Right atrium auricular region (tissue), 2 donors: ENCODE measurements at regions not wholly inside any gene's neighbourhood (a gene's known extent, or its start where the extent isn't known, plus 50 kb on each side); places are given as distances from the start of the nearest gene placed in this dataset.
"Not testable (repeated sequence)": the region's sequence is repeated elsewhere in the genome, so short reads cannot be mapped to it uniquely, and the experiment has no call there.

Experiments
- DNase-seq: peaks from one replicate; pipeline ENCODE4 v3.0.0-alpha.2; 2019; ENCODE audit warnings: low spot score
- H3K27ac ChIP-seq, 2 donors: fragments of 200-600 bp; sonication (generic); 1 replicate in 1 of 2; 2 replicates in 1 of 2; pipeline ENCODE4 v1.5.1; 2016 to 2019
- H3K27me3 ChIP-seq, 2 donors: fragments of 200-600 bp; sonication (generic); one replicate each; pipeline versions ENCODE4 v1.5.1 to v1.6.0; 2017 to 2019
- H3K36me3 ChIP-seq: fragments of 200-600 bp; sonication (generic); one replicate; pipeline ENCODE4 v1.5.1; 2016
- H3K4me1 ChIP-seq, 2 donors: fragments of 200-600 bp; sonication (generic); one replicate each; pipeline versions ENCODE4 v1.5.1 to v1.6.0; 2017 to 2019
- H3K4me3 ChIP-seq, 2 donors: fragments of 200-600 bp; sonication (generic); 1 replicate in 1 of 2; 2 replicates in 1 of 2; pipeline ENCODE4 v1.5.1; 2017 to 2019; ENCODE audit warnings: mild to moderate bottlenecking in 1 of 2, moderate library complexity in 1 of 2
- H3K9me3 ChIP-seq, 2 donors: fragments of 200-600 bp; sonication (generic); one replicate each; pipeline ENCODE4 v1.5.1; 2019
- CTCF ChIP-seq, 2 donors: fragments of 200-600 bp; sonication (generic); IDR thresholded peaks; one replicate each; pipeline ENCODE4 v1.5.1; 2019; ENCODE audit warnings: antibody characterized with exemption in 2 of 2

DNA sequence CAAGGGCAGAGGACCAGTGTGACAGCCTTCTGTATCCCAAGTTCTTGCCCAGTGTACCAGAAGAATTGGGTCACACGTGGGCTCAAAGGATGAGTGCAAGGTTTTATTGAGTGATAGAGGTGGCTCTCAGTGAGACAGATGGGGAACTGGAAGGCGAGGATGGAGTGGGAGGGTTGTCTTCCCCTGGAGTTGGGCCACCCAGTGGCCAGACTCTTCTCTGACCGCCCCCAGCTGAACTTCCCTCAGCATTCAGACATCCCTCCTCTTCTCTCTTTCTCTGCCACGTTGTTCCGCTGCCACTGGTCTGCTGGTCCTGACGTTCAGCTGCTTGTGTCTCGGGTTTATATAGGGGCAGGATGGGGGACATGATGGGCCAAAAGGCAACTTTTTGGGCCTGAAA lies 150.1 kb upstream of the IVNS1ABP start:
- Histone ChIP-seq H3K4me1 (no peaks in the 10 kb centered on the region), H3K27me3 (no peaks in the 10 kb centered on the region), H3K9me3 (no peaks in the 10 kb centered on the region), H3K4me3 (no peak overlapping the region), H3K27ac (no peak overlapping the region), H3K36me3 (no peaks in the 10 kb centered on the region)
- no peak for TF ChIP-seq CTCF (IDR thresholded peaks at IDR 0.05)
- no peak for DNase-seq

DNA sequence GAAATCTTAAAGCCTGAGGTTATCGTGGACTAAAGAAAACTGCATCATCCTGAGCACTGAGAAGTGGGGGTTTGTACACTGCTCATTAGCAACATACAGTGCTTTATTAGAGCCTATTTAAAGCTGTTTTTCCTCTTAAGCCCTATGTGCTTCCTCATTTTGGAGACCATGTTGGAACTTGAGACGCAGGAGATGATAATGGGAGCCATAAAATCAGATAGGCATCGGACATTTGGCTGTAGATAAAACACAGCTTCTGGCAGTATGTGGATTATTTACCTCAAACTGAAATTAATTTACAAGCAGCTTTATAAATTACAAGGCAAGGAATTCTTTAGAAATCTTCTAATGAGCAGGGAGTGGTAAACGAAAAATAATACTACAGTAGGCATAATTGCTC lies 147.7 kb upstream of the IVNS1ABP start:
- Histone ChIP-seq H3K27ac (no peak overlapping the region), H3K27me3 (no peaks in the 10 kb centered on the region), H3K36me3 (no peaks in the 10 kb centered on the region), H3K4me1 (no peaks in the 10 kb centered on the region), H3K9me3 (no peaks in the 10 kb centered on the region), H3K4me3 (no peak overlapping the region)
- DNase-seq: no peak
- no peak for TF ChIP-seq CTCF (IDR thresholded peaks at IDR 0.05)

DNA sequence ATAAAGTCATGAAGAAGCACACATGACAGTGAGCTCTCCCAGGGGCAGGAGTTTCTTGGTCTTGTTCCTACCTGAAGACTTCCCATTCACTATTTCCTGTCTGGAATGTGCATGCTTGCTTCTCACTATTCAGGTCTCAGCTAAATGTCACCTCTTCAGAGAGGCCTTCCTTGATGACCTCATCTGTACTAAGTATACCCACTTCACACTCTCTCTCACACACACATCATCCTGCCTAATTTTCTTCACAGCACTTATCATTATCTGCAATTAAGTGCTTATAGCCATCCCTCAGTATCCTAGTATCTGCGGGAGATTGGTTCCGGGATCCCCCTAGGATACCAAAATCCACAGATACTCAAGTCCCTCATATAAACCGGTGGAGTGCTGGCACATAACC lies 146.4 kb upstream of the IVNS1ABP start:
- Histone ChIP-seq H3K27me3 (no peaks in the 10 kb centered on the region), H3K4me3 (no peak overlapping the region), H3K27ac (no peak overlapping the region), H3K4me1 (no peaks in the 10 kb centered on the region), H3K9me3 (no peaks in the 10 kb centered on the region), H3K36me3 (no peaks in the 10 kb centered on the region)
- no peak for TF ChIP-seq CTCF (IDR thresholded peaks at IDR 0.05)
- no peak for DNase-seq

DNA sequence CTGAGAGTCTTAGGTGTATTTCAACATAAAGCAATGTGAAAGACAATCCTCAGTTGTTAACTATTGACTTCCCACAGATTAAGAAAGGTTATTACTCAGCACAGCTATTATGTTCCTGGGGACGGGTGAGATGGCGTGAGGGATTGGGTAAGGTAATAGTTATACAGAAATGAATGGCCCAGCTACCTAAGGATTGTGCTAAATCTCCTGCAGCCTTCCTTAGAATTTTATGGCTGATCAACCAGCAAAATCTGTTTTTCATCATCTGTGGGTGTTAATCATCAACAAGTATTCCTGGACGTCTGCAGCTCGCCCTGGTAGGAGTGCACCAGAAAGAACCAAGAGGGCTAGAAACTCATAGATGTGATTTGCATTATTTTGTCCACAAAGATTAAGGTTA lies 146.0 kb upstream of the IVNS1ABP start:
- Histone ChIP-seq H3K9me3 (no peaks in the 10 kb centered on the region), H3K4me3 (no peak overlapping the region), H3K36me3 (no peaks in the 10 kb centered on the region), H3K4me1 (no peaks in the 10 kb centered on the region), H3K27ac (no peak overlapping the region), H3K27me3 (no peaks in the 10 kb centered on the region)
- no peak for TF ChIP-seq CTCF (IDR thresholded peaks at IDR 0.05)
- DNase-seq: no peak

DNA sequence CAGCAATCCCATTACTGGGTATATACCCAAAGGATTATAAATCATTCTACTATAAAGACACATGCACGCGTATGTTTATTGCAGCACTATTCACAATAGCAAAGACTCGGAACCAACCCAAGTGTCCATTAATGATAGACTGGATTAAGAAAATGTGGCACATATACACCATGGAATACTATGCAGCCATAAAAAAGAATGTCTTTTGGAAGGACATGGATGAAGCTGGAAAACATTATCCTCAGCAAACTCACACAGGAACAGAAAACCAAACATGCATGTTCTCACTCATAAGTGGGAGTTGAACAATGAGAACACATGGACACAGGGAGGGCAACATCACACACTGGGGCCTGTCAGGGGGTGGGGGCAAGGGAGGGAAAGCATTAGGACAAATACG lies 143.7 kb upstream of the IVNS1ABP start:
- H3K4me3 ChIP-seq: not testable (repeated sequence)

GRCh38 chr1:185459141-185459540 lies 142.1 kb upstream of the IVNS1ABP start:
- no peak overlapping the region for H3K4me3 ChIP-seq
- TF ChIP-seq CTCF (IDR thresholded peaks at IDR 0.05): no peak
- no peak for DNase-seq
- no peak overlapping the region for H3K27ac ChIP-seq
- H3K4me1 ChIP-seq: no peaks in the 10 kb centered on the region
- no peaks in the 10 kb centered on the region for H3K9me3 ChIP-seq
- no peaks in the 10 kb centered on the region for H3K27me3 ChIP-seq
- H3K36me3 ChIP-seq: no peaks in the 10 kb centered on the region

More for the DNA sequence above, 143.7 kb upstream of the IVNS1ABP start:
- H3K27ac ChIP-seq, H3K36me3 ChIP-seq, DNase-seq, H3K9me3 ChIP-seq, H3K4me1 ChIP-seq, H3K27me3 ChIP-seq: not testable (repeated sequence)
